ENCODE measurements at regions not wholly inside any gene's neighbourhood (a gene's known extent, or its start where the extent isn't known, plus 50 kb on each side); places are given as distances from the start of the nearest gene placed in this dataset.
A peak's percentile ranks its signal among the peaks of the same experiment; 100 is the strongest.
"Not testable (repeated sequence)": the region's sequence is repeated elsewhere in the genome, so short reads cannot be mapped to it uniquely, and the experiment has no call there.

DNA sequence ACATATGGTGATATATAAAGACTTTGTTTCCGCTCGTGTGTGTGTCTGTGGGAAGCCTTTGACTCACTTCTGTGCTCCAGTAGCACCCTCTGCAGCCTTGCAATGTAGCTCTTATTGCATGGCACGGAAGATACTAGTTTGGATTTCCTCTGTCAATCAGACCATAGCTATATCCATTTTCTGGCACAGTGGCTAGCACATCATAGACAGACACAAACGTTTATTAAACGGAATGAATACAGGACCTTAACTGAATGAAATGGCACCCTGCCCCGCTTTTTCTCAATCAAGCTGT is 124.0 kb upstream of the PTPN20 start:
- TF ChIP-seq POLR2A (IDR thresholded peaks at IDR 0.05) (no peak), EP300 (IDR thresholded peaks at IDR 0.05) (no peak)
- peak in 1 of 2 donors; percentile 50 for DNase-seq (ENCODE audit: low spot score in 2 of 2)

DNA sequence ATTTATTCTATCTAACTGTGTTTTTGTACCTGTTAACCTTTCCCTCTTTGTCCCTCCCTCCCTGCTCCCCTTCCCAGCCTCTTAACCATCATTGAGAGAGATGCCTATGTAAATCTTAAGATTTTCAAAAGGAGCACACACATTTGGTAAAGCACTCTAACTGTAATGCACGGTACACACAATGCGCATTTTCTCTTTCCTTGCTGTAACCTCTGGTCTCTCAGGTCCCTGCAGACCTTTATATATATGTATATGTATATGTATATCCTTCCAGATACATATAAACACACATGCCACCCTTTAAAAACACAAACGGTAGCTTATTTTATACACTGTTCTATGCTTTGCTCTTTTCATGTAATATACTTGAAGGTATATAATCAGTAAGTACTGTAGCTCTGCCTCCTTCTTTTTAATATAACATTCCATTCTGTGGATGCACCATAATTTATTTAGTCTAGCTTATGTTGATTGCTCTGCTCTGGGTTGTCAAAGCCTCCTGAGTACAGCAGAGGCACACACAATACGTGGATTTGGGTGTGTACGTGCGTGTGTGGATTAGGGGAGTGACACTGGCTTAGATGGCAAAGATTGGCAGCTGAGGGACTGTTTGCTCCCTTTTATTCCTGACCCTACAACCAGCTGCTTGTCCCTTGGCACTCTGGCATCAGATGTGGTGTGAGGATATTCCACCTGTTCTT is 118.4 kb upstream of the PTPN20 start:
- DNase-seq (ENCODE audit: low spot score in 2 of 2); H3K9me3 ChIP-seq: not testable (repeated sequence)
- 80% methylated on average over 3 of the region's 6 CpGs for WGBS

More for the DNA sequence above, 124.0 kb upstream of the PTPN20 start:
- 17% methylated on average over 4 of the region's 6 CpGs for WGBS
- H3K4me1 ChIP-seq: peaks cover 3% of the 10 kb centered on the region
- H3K9me3 ChIP-seq: no peaks in the 10 kb centered on the region
- H3K27ac ChIP-seq: no peak overlapping the region
- H3K4me3 ChIP-seq: peak overlapping the region; percentile 62
- no peaks in the 10 kb centered on the region for H3K36me3 ChIP-seq
- no peaks in the 10 kb centered on the region for H3K27me3 ChIP-seq

DNA sequence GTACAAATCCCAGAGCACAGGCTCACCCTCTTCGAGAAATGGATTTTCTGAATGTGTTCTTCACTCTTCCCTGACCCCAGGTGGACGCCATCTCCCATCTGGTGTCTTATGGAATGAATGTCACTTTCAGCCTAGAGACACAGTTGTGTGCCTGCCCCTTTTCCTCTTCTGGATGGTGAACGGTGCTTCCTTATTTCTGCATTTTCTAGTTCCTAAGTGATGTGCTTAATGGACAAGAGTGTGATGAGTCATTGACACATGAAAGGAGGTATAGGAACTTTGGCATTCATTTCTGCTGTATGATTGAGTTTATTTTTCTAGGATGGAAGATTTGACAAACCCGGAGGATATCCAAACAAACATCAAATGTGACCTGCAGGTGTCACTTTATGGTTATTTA is 114.9 kb upstream of the PTPN20 start:
- not testable (repeated sequence) for H3K9me3 ChIP-seq; DNase-seq (ENCODE audit: low spot score in 2 of 2); H3K4me1 ChIP-seq; H3K27me3 ChIP-seq; H3K27ac ChIP-seq; H3K36me3 ChIP-seq; H3K4me3 ChIP-seq
- 91% methylated on average over 4 of the region's 4 CpGs for WGBS

More for the DNA sequence above, 118.4 kb upstream of the PTPN20 start:
- H3K4me1 ChIP-seq, H3K27ac ChIP-seq, H3K27me3 ChIP-seq, H3K36me3 ChIP-seq, H3K4me3 ChIP-seq: not testable (repeated sequence)

DNA sequence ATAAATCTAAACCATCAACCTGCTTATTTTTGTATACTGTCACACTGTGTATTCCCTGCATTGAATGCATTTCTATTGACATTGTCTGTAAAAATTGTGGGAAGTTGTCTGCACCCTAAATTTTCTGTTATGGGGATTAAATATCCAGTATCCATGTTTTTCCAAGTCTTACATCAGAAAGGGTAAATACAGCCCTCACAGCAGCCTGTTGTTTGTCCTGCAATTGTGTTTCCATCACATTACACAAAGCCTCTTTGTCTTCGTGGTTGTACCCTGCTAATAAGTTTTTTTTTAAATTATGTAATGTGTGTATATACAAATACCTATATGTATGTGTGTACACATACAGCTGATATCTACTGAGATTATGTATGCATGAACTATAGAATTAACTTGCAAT is 109.2 kb upstream of the PTPN20 start:
- H3K27me3 ChIP-seq; DNase-seq (ENCODE audit: low spot score in 2 of 2); H3K4me1 ChIP-seq; H3K27ac ChIP-seq; H3K4me3 ChIP-seq; H3K36me3 ChIP-seq; H3K9me3 ChIP-seq: not testable (repeated sequence)
- WGBS: 80% methylated on average over 1 of the region's 1 CpG

DNA sequence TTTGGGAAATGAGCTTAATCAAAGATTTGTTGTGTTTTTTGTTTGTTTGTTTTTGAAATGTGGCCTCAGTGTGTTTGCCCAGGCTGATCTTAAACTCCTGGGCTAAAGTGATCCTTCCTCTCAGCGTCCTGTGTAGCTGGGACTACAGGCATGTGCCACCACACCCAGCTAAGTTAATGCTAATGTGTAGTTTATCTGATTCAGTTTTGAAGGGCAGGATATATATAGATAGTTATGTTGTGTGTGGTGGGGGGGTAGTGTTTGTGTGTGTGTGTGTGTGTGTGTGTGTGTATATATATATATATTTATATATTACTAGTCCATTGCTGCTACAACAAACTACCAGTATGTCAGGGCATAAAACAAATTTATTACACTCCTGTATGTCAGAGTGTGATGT is 108.1 kb upstream of the PTPN20 start:
- H3K27me3 ChIP-seq; H3K4me3 ChIP-seq; H3K36me3 ChIP-seq; H3K9me3 ChIP-seq; H3K27ac ChIP-seq; H3K4me1 ChIP-seq; DNase-seq (ENCODE audit: low spot score in 2 of 2): not testable (repeated sequence)
- 46% methylated on average over 1 of the region's 1 CpG for WGBS

DNA sequence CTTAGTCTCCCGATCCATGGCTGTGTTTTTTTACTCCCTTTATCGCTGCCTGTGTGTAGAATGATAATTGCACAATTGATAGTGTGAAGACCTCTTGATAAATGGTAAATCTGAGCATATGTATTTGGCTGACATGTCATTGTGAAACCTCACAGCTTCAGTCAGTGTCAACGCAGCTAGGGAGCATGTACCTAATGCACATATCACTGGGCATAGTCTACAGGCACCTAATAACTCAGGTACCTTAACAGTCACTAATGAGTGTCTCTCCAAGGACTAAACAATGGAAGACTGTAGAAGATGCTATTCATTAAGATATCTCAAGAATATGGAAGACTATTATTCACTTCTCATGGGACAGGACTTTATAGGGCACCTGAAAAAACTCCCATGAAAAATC is 101.0 kb upstream of the PTPN20 start:
- DNase-seq (ENCODE audit: low spot score in 2 of 2); H3K4me1 ChIP-seq; H3K27me3 ChIP-seq; H3K27ac ChIP-seq; H3K36me3 ChIP-seq; H3K9me3 ChIP-seq; H3K4me3 ChIP-seq: not testable (repeated sequence)
- 100% methylated on average over 3 of the region's 3 CpGs for WGBS

DNA sequence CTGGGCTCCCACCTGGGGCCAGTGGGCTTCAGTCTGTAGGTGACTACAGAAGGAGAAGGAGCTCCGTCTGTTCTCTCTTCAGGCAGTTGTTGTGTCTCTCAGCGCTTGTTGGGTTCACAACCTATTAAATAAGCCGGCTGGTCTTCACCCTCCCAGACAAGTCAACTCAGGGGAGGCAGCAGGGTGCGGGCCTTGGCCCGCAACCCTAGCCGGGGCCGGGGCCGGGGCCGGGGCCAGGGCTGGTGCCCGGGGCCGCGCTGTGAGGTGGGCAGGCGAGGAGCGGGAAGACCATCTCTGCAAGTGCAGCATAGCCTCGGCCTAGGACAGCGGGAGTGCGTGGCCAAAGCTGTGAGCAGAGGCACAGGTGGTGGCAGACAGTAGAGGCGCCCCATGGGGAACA is 95.1 kb upstream of the PTPN20 start:
- no CpG with 5 or more reads among the region's 18 CpGs for WGBS
- H3K27me3 ChIP-seq; H3K4me3 ChIP-seq; H3K9me3 ChIP-seq; H3K27ac ChIP-seq; H3K4me1 ChIP-seq; DNase-seq (ENCODE audit: low spot score in 2 of 2); H3K36me3 ChIP-seq: not testable (repeated sequence)

DNA sequence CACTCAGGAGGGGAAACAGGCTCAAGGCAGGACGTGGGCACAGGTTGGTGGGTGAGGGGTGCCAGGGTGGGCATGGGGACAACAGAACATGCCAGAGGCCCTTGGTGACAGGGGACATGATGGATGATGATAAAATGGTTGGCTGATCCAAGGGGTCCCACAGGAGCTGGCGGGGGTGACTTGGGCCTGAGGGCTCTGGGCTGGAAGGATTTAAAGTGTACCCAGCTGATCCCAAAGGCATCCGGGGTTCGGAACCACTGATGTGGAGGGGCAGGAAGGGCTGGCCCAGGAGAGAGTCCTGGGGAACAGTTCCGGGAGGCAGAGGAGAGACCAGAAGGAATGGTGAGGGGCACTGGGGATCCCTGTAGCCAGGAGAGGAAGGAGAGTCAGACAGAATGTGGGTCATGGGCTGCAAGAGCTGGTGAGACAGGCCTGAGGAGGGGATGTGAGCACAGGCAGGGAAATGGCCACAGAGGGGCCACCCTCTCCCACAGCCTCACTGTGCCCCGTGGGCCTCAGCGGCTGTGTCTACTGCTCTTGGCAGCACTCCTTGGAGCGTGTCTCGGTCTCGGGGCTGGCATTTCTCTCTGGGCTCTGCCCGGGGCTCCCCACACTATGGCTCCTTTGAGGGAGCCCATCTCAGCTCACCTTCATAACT is 70.7 kb upstream of the PTPN20 start:
- DNase-seq (ENCODE audit: low spot score in 2 of 2): peak in 1 of 2 donors; percentile 52

DNA sequence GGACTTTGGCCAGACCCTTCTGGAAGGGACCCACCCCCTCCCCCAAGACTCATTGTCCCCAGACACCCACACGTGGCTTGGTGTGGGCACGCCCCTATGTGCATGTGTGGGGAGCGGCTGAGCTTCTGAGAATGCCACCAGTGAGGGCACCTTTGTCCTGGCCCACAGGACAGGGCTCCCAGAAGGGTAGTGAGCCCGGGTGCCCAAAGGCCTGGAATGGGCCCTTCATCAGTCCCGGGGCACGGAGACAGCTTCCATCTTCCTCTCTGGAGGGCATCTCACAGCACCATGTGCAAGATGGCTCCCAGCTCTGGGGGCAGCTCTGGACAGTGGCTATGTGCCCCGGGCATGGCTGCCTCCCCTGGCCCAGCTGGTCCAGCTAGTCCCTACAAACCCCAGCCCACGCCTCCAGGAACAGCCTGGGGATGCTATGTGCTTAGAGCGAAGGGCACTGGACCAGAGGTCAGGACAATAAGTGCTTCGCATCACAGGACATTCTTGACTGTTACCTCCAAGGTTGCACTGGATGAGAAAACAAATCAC is 70.1 kb upstream of the PTPN20 start:
- not testable (repeated sequence) for DNase-seq (ENCODE audit: low spot score in 2 of 2)

More for the DNA sequence above, 70.7 kb upstream of the PTPN20 start:
- H3K27ac ChIP-seq, H3K36me3 ChIP-seq, H3K4me1 ChIP-seq, H3K27me3 ChIP-seq, H3K4me3 ChIP-seq, H3K9me3 ChIP-seq: not testable (repeated sequence)
- WGBS: 83% methylated on average over 3 of the region's 11 CpGs

DNA sequence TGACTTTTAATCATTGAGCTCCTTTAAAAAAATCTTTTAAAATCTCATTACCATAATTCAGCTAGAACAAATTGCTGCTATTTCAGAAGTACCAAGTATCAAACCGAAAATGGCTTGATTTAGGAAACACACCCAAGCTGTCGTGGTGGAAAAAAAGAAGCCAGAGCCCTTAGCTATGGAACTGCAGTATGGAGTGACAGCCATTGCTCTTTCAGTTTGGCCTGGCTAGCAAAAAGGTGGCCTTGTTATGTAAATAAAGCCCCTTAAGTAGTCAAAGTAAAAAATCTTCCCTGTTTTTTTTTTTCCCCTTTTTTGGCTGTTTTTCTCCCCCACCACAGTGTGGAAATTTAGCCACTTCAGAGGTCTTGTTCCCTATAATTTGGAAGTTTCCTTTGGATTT is 66.0 kb upstream of the PTPN20 start:
- H3K4me1 ChIP-seq; H3K27me3 ChIP-seq; H3K27ac ChIP-seq; H3K4me3 ChIP-seq; H3K9me3 ChIP-seq; DNase-seq (ENCODE audit: low spot score in 2 of 2); H3K36me3 ChIP-seq: not testable (repeated sequence)
- WGBS: 87% methylated on average over 2 of the region's 2 CpGs

More for the DNA sequence above, 70.1 kb upstream of the PTPN20 start:
- H3K27ac ChIP-seq, H3K4me3 ChIP-seq, H3K9me3 ChIP-seq, H3K36me3 ChIP-seq, H3K4me1 ChIP-seq, H3K27me3 ChIP-seq: not testable (repeated sequence)
- WGBS: no CpG with 5 or more reads among the region's 10 CpGs

DNA sequence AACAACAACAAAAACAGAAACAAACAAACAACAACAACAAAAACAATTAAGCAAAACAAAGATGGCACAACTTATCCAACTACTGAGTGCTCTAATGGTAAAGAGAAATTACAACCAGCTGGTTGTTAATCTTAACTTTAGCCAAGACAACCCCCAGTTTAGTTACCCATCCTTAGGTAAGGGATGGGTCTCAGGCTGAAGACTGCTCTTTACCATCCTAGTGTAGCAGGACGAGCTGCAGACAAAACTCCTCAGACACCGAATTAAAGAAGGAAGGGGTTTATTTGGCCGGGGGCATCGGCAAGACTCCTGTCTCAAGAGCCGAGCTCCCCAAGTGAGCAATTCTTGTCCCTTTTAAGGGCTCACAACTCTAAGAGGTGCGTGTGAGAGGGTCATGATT is 65.6 kb upstream of the PTPN20 start:
- not testable (repeated sequence) for H3K4me3 ChIP-seq; DNase-seq (ENCODE audit: low spot score in 2 of 2); H3K27ac ChIP-seq; H3K36me3 ChIP-seq; H3K27me3 ChIP-seq; H3K9me3 ChIP-seq; H3K4me1 ChIP-seq
- no CpG with 5 or more reads among the region's 6 CpGs for WGBS

DNA sequence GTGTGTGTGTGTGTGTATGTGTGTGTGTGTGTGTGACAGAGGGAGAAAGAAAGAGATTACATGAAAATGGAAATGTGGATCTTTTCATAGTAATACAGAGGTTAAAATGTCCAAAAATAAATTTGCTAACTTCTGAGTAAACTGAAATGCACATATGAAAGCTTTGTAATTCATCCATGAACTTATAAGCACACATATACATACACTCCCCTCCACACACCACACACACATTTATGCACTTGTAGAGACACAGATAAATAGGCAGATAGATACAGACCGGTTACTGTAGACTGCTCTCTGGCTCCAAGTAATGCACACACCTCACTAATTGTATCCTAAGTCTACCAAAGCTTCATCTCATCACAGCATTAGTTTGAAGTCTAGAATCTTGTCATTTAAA is 50.5 kb upstream of the PTPN20 start:
- WGBS: 75% methylated on average over 1 of the region's 1 CpG
- not testable (repeated sequence) for H3K9me3 ChIP-seq; H3K4me1 ChIP-seq; H3K36me3 ChIP-seq; H3K27me3 ChIP-seq; H3K27ac ChIP-seq; H3K4me3 ChIP-seq; DNase-seq (ENCODE audit: low spot score in 2 of 2)
